ENCODE measurements at regions not wholly inside any gene's neighbourhood (a gene's known extent, or its start where the extent isn't known, plus 50 kb on each side); places are given as distances from the start of the nearest gene placed in this dataset.

DNA sequence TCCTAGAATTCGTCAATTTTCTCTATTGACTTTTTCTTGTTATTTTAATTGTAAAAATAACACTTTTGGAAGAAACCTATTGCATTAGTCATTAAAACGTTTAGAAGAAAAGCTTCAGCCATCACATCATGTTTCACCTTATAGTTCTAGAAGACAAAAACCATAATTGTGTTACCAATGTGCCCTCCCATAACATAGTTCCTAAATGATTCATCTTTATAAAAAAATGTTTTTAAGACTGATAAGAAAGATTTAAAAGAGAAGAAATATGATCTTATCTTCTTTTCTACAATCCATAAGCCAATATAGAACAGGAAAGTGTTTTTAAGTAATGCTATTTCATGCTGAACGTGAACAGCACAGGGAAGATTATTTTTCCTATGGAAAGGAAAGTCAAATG, 316.6 kb upstream of the NDST4 start:
- Histone ChIP-seq H3K27ac (ENCODE audit: poor library complexity, severe bottlenecking) (no peak overlapping the region), H3K4me3 (ENCODE audit: severe bottlenecking) (no peak overlapping the region), H3K9me3 (ENCODE audit: severe bottlenecking) (no peaks in the 10 kb centered on the region), H3K36me3 (ENCODE audit: low read depth) (no peaks in the 10 kb centered on the region), H3K4me1 (ENCODE audit: insufficient read depth, poor library complexity, severe bottlenecking) (peaks cover 5% of the 10 kb centered on the region), H3K27me3 (ENCODE audit: insufficient read depth, poor library complexity, severe bottlenecking) (no peaks in the 10 kb centered on the region)
- no peak for TF ChIP-seq CTCF (IDR thresholded peaks at IDR 0.05; ENCODE audit: poor library complexity, severe bottlenecking)
- ATAC-seq (ENCODE audit: low read depth): no peak
- no peak for DNase-seq (ENCODE audit: low spot score)

DNA sequence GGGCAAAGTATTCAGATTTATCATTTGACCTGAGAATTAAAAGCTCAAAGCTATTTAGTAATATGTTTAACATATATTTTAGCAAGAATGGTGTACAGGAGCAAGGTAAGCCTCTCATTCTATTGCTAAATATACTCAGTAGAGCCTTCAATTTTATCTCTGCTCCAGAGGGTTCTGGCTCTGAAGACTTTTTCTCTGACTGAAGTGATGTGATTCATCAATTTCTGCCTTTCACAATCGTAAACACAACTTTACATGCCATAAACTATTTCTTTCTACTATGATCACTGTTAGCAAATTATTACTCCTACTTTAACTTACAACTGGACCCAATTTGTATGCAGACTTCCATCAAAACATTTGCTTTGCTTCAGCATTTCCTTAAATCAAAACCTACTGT, 315.0 kb upstream of the NDST4 start:
- H3K9me3 ChIP-seq (ENCODE audit: severe bottlenecking): no peaks in the 10 kb centered on the region
- no peak for TF ChIP-seq CTCF (IDR thresholded peaks at IDR 0.05; ENCODE audit: poor library complexity, severe bottlenecking)
- peaks cover 10% of the 10 kb centered on the region for H3K4me1 ChIP-seq (ENCODE audit: insufficient read depth, poor library complexity, severe bottlenecking)
- H3K27me3 ChIP-seq (ENCODE audit: insufficient read depth, poor library complexity, severe bottlenecking): no peaks in the 10 kb centered on the region
- DNase-seq (ENCODE audit: low spot score) (no peak), ATAC-seq (ENCODE audit: low read depth) (no peak)
- H3K4me3 ChIP-seq (ENCODE audit: severe bottlenecking): no peak overlapping the region
- no peak overlapping the region for H3K27ac ChIP-seq (ENCODE audit: poor library complexity, severe bottlenecking)
- H3K36me3 ChIP-seq (ENCODE audit: low read depth): no peaks in the 10 kb centered on the region

DNA sequence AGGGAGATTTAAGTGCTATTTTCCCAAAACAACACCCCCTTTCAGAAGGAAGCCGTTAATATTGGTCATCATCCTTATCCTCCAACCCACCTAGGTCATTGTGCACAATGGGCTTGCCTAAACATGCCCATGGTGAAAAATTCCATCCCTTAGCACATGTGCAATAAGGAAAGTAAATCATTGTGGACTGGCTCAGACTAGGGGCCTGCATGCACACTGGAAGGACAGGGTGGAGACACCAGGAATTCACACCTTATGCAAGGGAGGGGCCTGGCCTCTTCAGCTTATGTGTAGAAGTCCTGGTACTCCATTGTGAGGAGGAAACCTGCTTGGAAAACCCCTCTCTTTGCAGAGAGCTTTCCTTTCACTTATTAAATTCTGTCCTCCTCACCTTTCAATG, 311.4 kb upstream of the NDST4 start:
- Histone ChIP-seq H3K4me1 (ENCODE audit: insufficient read depth, poor library complexity, severe bottlenecking) (peaks cover 10% of the 10 kb centered on the region), H3K27ac (ENCODE audit: poor library complexity, severe bottlenecking) (no peak overlapping the region), H3K9me3 (ENCODE audit: severe bottlenecking) (no peaks in the 10 kb centered on the region), H3K36me3 (ENCODE audit: low read depth) (no peaks in the 10 kb centered on the region), H3K4me3 (ENCODE audit: severe bottlenecking) (no peak overlapping the region), H3K27me3 (ENCODE audit: insufficient read depth, poor library complexity, severe bottlenecking) (no peaks in the 10 kb centered on the region)
- no peak for TF ChIP-seq CTCF (IDR thresholded peaks at IDR 0.05; ENCODE audit: poor library complexity, severe bottlenecking)
- ATAC-seq (ENCODE audit: low read depth): peak; percentile 71; the same call in 2 of the 3 replicates
- DNase-seq (ENCODE audit: low spot score): no peak

DNA sequence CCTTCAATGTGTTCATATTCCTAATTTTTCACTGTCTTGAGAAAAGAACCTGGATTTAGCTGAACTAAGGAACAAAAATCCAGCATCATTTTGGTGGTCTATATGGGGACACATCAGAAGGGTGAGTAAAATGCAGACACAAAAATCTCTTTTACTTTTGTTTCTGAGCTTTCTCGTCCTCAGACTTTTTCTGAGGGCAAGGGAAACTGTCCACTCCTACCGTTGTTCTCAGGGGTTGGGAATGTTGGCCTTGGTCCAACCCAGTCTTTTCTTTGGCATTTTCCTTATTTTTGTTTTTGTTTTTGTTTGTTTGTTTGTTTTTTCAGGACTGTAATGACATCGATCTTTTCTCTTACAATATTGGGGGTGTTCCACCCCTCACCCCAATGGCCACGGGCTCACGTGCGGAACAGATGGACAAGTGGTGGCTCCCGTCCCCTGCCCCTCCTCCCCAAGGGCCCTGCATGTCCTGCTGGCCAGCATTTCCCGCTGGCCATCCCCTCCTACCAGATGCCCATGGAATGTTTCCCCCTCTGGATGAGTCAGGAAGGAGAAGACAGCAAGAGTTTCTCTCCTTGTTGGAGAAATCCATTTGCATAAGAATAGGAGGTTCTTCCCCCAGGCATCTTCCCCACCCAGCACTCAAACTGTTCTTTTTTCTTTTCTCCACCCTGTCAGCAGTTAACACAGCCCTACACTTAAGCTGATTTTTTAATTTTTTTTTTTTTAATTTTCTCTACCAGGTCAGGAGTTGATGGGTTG, 305.4 kb upstream of the NDST4 start:
- Histone ChIP-seq H3K27ac (ENCODE audit: poor library complexity, severe bottlenecking) (no peak overlapping the region), H3K9me3 (ENCODE audit: severe bottlenecking) (no peaks in the 10 kb centered on the region), H3K27me3 (ENCODE audit: insufficient read depth, poor library complexity, severe bottlenecking) (no peaks in the 10 kb centered on the region), H3K4me1 (ENCODE audit: insufficient read depth, poor library complexity, severe bottlenecking) (no peaks in the 10 kb centered on the region), H3K36me3 (ENCODE audit: low read depth) (no peaks in the 10 kb centered on the region), H3K4me3 (ENCODE audit: severe bottlenecking) (no peak overlapping the region)
- no peak for TF ChIP-seq CTCF (IDR thresholded peaks at IDR 0.05; ENCODE audit: poor library complexity, severe bottlenecking)
- no peak for DNase-seq (ENCODE audit: low spot score)
- no peak for ATAC-seq (ENCODE audit: low read depth)

DNA sequence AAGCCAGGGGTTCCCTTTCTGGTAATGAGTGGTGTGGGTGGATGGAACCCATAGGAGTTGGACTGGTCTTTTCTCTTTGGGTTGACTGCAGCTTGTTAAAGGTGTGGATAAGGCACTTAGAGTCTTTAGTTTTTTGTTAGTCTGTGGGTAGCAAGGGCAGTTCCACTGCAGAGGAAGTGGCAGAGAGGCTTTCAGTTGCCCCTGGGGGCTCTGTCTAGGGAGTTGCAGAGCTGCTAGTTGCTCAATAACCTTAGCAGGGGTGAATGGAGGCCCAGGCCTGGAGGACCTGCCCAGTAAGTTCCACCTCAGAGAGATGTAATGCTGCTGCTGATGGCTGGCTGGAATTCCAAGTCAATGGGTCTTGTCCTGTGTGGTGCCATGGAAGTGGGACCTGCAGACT, 282.6 kb upstream of the NDST4 start:
- no peak overlapping the region for H3K27ac ChIP-seq (ENCODE audit: poor library complexity, severe bottlenecking)
- no peak overlapping the region for H3K4me3 ChIP-seq (ENCODE audit: severe bottlenecking)
- no peak for TF ChIP-seq CTCF (IDR thresholded peaks at IDR 0.05; ENCODE audit: poor library complexity, severe bottlenecking)

More for the DNA sequence above, 282.6 kb upstream of the NDST4 start:
- Histone ChIP-seq H3K9me3 (ENCODE audit: severe bottlenecking) (no peaks in the 10 kb centered on the region), H3K27me3 (ENCODE audit: insufficient read depth, poor library complexity, severe bottlenecking) (no peaks in the 10 kb centered on the region), H3K4me1 (ENCODE audit: insufficient read depth, poor library complexity, severe bottlenecking) (no peaks in the 10 kb centered on the region), H3K36me3 (ENCODE audit: low read depth) (no peaks in the 10 kb centered on the region)
- ATAC-seq (ENCODE audit: low read depth) (no peak), DNase-seq (ENCODE audit: low spot score) (no peak)
